GM23338 (cell line): ENCODE measurements at regions not wholly inside any gene's neighbourhood (a gene's known extent, or its start where the extent isn't known, plus 50 kb on each side); places are given as distances from the start of the nearest gene placed in this dataset.

Source experiments
- EZH2 ChIP-seq: fragments of 200-600 bp; sonication (generic); IDR thresholded peaks from one replicate; pipeline ENCODE4 v1.8.0; 2017; ENCODE audit warnings: antibody characterized with exemption, mild to moderate bottlenecking, low read depth; ENCODE audit not compliant: unreplicated experiment
- REST ChIP-seq: IDR thresholded peaks from one replicate; pipeline ENCODE4 v1.6.1; 2018; ENCODE audit warnings: antibody characterized with exemption; ENCODE audit not compliant: unreplicated experiment

GRCh38 chr20:57043669-57044268 is 222.7 kb downstream of the BMP7 start:
- no peak for TF ChIP-seq REST
- no peak for TF ChIP-seq EZH2
